Breast epithelium (tissue), 3 donors: ENCODE measurements at regions not wholly inside any gene's neighbourhood (a gene's known extent, or its start where the extent isn't known, plus 50 kb on each side); places are given as distances from the start of the nearest gene placed in this dataset.

Experiments
- CTCF ChIP-seq, 3 donors: fragments of 450-650 bp; IDR thresholded peaks; one replicate each; pipeline ENCODE4 v1.5.1; 2016 to 2017; ENCODE audit warnings: antibody characterized with exemption in 3 of 3, mild to moderate bottlenecking in 3 of 3, moderate library complexity in 3 of 3
- POLR2AphosphoS5 ChIP-seq, 3 donors: sonication (generic); formaldehyde crosslinking; IDR thresholded peaks; one replicate each; pipeline ENCODE4 v1.6.1; 2017; ENCODE audit warnings: antibody characterized with exemption in 3 of 3

DNA sequence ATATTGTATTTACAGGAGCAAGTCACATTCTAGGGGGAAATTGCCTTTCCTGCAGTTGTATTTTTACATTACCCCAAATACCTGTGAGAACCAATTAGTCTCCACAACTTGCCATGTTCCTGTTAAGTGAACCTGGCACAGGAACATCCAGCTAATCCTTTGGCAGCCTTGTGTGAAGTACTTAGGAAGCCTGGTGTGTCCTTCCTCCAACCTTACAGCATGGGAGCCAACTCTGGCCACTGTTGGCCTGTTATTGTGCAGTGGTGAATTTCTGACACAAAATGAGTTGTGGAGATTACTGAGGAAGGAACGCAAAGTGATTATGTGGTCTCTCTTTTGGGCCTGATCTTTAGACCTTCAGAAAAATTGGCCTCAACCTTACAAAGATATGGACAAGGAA, 238.0 kb upstream of the PITX2 start:
- no peak for TF ChIP-seq CTCF (IDR thresholded peaks at IDR 0.05)
- TF ChIP-seq POLR2AphosphoS5 (IDR thresholded peaks at IDR 0.05) = no peak
